ENCODE measurements at regions not wholly inside any gene's neighbourhood (a gene's known extent, or its start where the extent isn't known, plus 50 kb on each side); places are given as distances from the start of the nearest gene placed in this dataset.

GRCh38 chr1:95686217-95686616 lies 452.2 kb downstream of the RWDD3 start:
- DNase-seq (ENCODE audit: low read depth), result no peak
- H3K4me3 ChIP-seq (ENCODE audit: control insufficient read depth, low read depth, low read length), result no peak overlapping the region
- TF ChIP-seq CTCF (conservative IDR thresholded peaks at IDR 0.05; ENCODE audit: control insufficient read depth, insufficient read depth, low read depth, low read length), result no peak

- H3K4me3 ChIP-seq (ENCODE audit: control insufficient read depth, low read depth, low read length), result no peak overlapping the region
- DNase-seq (ENCODE audit: low read depth), result no peak
- TF ChIP-seq CTCF (conservative IDR thresholded peaks at IDR 0.05; ENCODE audit: control insufficient read depth, insufficient read depth, low read depth, low read length), result no peak
These were observed 465.3 kb downstream of the RWDD3 start for GRCh38 chr1:95699149-95699953.

GRCh38 chr1:95701450-95702173 lies 467.6 kb downstream of the RWDD3 start:
- no peak for TF ChIP-seq CTCF (conservative IDR thresholded peaks at IDR 0.05; ENCODE audit: control insufficient read depth, insufficient read depth, low read depth, low read length)
- no peak for DNase-seq (ENCODE audit: low read depth)
- no peak overlapping the region for H3K4me3 ChIP-seq (ENCODE audit: control insufficient read depth, low read depth, low read length)

GRCh38 chr1:95703046-95703445 lies 469.0 kb downstream of the RWDD3 start:
- DNase-seq (ENCODE audit: low read depth), result no peak
- no peak overlapping the region for H3K4me3 ChIP-seq (ENCODE audit: control insufficient read depth, low read depth, low read length)
- TF ChIP-seq CTCF (conservative IDR thresholded peaks at IDR 0.05; ENCODE audit: control insufficient read depth, insufficient read depth, low read depth, low read length), result no peak

- no peak for DNase-seq (ENCODE audit: low read depth)
- no peak for TF ChIP-seq CTCF (conservative IDR thresholded peaks at IDR 0.05; ENCODE audit: control insufficient read depth, insufficient read depth, low read depth, low read length)
- H3K4me3 ChIP-seq (ENCODE audit: control insufficient read depth, low read depth, low read length), result no peak overlapping the region
These were observed 482.1 kb downstream of the RWDD3 start for GRCh38 chr1:95716097-95716496.

GRCh38 chr1:95716550-95716949 lies 482.5 kb downstream of the RWDD3 start:
- TF ChIP-seq CTCF (conservative IDR thresholded peaks at IDR 0.05; ENCODE audit: control insufficient read depth, insufficient read depth, low read depth, low read length), result no peak
- H3K4me3 ChIP-seq (ENCODE audit: control insufficient read depth, low read depth, low read length), result no peak overlapping the region
- no peak for DNase-seq (ENCODE audit: low read depth)

Measured in fibroblast of mammary gland (primary cell).